HepG2 (cell line): ENCODE measurements at regions not wholly inside any gene's neighbourhood (a gene's known extent, or its start where the extent isn't known, plus 50 kb on each side); places are given as distances from the start of the nearest gene placed in this dataset.

ENCODE experiments used
- ATAC-seq: fragments of 200-7000 bp; cut with Tn5 transposase; 3 replicates; pipeline ENCODE4 v1.9.1; 2020; ENCODE audit warnings: mild to moderate bottlenecking, moderate library complexity
- BruUV-seq: library from RNA; stranded (reverse); fragments of 400-500 nt; replicated peaks from 2 replicates; lab custom pipeline; 2021; lab: Mats Ljungman, UMichigan
- CTCF ChIA-PET: fragments of 300-600 bp; formaldehyde crosslinking; extraction: SDS; loops from one replicate; lab custom pipeline; 2021; ENCODE audit warnings: low total read pairs, inconsistent platforms, low intra/inter-chr PET ratio; lab: Yijun Ruan, JAX
- POLR2A ChIA-PET: fragments of 350-600 bp; sonication (Branson Sonifier 250); formaldehyde crosslinking; loops from one replicate; lab custom pipeline; 2020; ENCODE audit warnings: antibody characterized with exemption, inconsistent platforms; lab: Yijun Ruan, JAX
- DNase-seq: peaks from one replicate; pipeline ENCODE4 v3.0.0-alpha.2; 2015; ENCODE audit warnings: low spot score
- FAIRE-seq: peaks from 3 replicates; lab custom pipeline; 2011; peaks lifted over from hg19 to GRCh38; lab: Jason Lieb, UNC
- H2AFZ ChIP-seq: one replicate; pipeline ENCODE4 v1.6.1; 2011; ENCODE audit warnings: low read length, inconsistent platforms
- H3K27ac ChIP-seq: fragments of 300-600 bp; 3 replicates; pipeline ENCODE4 v1.8.0; 2011; ENCODE audit warnings: mixed run types, mild to moderate bottlenecking, mixed read lengths, low read length, inconsistent platforms; ENCODE audit not compliant: insufficient read depth; ENCODE audit errors: extremely low read length
- H3K27me3 ChIP-seq, 2 experiments: fragments of 200-600 bp in 1 of 2; 2 replicates in 1 of 2; 3 replicates in 1 of 2; pipeline versions ENCODE4 v1.6.0 to v1.8.0; 2011; ENCODE audit warnings: low read length in 2 of 2, mild to moderate bottlenecking in 2 of 2, moderate library complexity in 2 of 2, inconsistent platforms in 1 of 2; ENCODE audit not compliant: insufficient read depth in 2 of 2, control insufficient read depth in 1 of 2
- H3K36me3 ChIP-seq, 2 experiments: fragments of 200-600 bp in 1 of 2; replicated peaks in 1 of 2; 2 replicates in 1 of 2; 3 replicates in 1 of 2; pipeline versions ENCODE4 v1.5.1 to v1.8.0; 2011; ENCODE audit warnings: low read length in 2 of 2, inconsistent platforms in 1 of 2; ENCODE audit not compliant: insufficient read depth in 2 of 2, control insufficient read depth in 1 of 2
- H3K4me1 ChIP-seq: 2 replicates; pipeline ENCODE4 v1.5.1; 2012; ENCODE audit warnings: low read length, inconsistent platforms; ENCODE audit not compliant: insufficient read depth
- H3K4me2 ChIP-seq: 2 replicates; pipeline ENCODE4 v1.6.0; 2011; ENCODE audit warnings: low read depth, low read length, inconsistent platforms
- H3K4me3 ChIP-seq, 3 experiments: fragments of 200-600 bp in 1 of 3; sonication (generic), shearing (Covaris generic) in 1 of 3; replicated peaks in 1 of 3; 2 replicates each; pipeline ENCODE4 v1.5.1; 2011 to 2016; ENCODE audit warnings: low read length in 3 of 3, inconsistent platforms in 2 of 3, low read depth in 2 of 3, mild to moderate bottlenecking in 2 of 3, control low read depth in 1 of 3, mixed read lengths in 1 of 3; ENCODE audit not compliant: insufficient read depth in 1 of 3
- H3K79me2 ChIP-seq: one replicate; pipeline ENCODE4 v1.6.1; 2011; ENCODE audit warnings: low read length, inconsistent platforms; ENCODE audit not compliant: insufficient read depth
- H3K9ac ChIP-seq: 2 replicates; pipeline ENCODE4 v1.6.0; 2011; ENCODE audit warnings: mild to moderate bottlenecking, low read depth, low read length, inconsistent platforms; ENCODE audit not compliant: insufficient read depth
- H3K9me3 ChIP-seq: 2 replicates; pipeline ENCODE4 v1.5.1; 2012; ENCODE audit warnings: mild to moderate bottlenecking, low read length
- H4K20me1 ChIP-seq: 2 replicates; pipeline ENCODE4 v1.6.0; 2011; ENCODE audit warnings: inconsistent platforms, mild to moderate bottlenecking, low read length, moderate library complexity; ENCODE audit not compliant: insufficient read depth
- ARHGAP35 ChIP-seq: sonication (generic); formaldehyde crosslinking; IDR thresholded peaks from 2 replicates; pipeline ENCODE4 v1.9.0; 2022; ENCODE audit warnings: mild to moderate bottlenecking, inconsistent platforms, moderate library complexity, missing genetic modification reagents, borderline replicate concordance
- HOXA9 ChIP-seq: sonication (generic); formaldehyde crosslinking; IDR thresholded peaks from 2 replicates; pipeline ENCODE4 v1.8.1; 2022; ENCODE audit warnings: missing genetic modification reagents, mild to moderate bottlenecking, moderate library complexity, borderline replicate concordance
- MTA1 ChIP-seq: sonication (generic); formaldehyde crosslinking; IDR thresholded peaks from 2 replicates; pipeline ENCODE4 v1.4.0; 2020; ENCODE audit warnings: missing genetic modification reagents, mild to moderate bottlenecking, borderline replicate concordance
- MTF1 ChIP-seq: sonication (generic); formaldehyde crosslinking; IDR thresholded peaks from 2 replicates; pipeline ENCODE4 v1.5.0; 2020; ENCODE audit warnings: missing genetic modification reagents
- NR2F1 ChIP-seq, 2 experiments: fragments of 450-650 bp in 1 of 2; formaldehyde crosslinking in 1 of 2; IDR thresholded peaks; 2 replicates each; pipeline versions ENCODE4 v1.5.0 to v1.6.1; 2016 to 2020; ENCODE audit warnings: mild to moderate bottlenecking in 1 of 2, missing compliant biosample characterization in 1 of 2, missing genetic modification reagents in 1 of 2, moderate library complexity in 1 of 2
- PBX3 ChIP-seq: sonication (generic); formaldehyde crosslinking; IDR thresholded peaks from 2 replicates; pipeline ENCODE4 v1.8.1; 2023; ENCODE audit warnings: missing genetic modification reagents, inconsistent platforms, borderline replicate concordance
- REL ChIP-seq: sonication (generic); formaldehyde crosslinking; conservative IDR thresholded peaks from 2 replicates; pipeline ENCODE4 v1.8.0; 2022; ENCODE audit warnings: mild to moderate bottlenecking, missing genetic modification reagents, moderate library complexity
- SMARCE1 ChIP-seq: fragments of 450-650 bp; IDR thresholded peaks from 2 replicates; pipeline ENCODE4 v1.6.1; 2017; ENCODE audit warnings: borderline replicate concordance
- SNAPC5 ChIP-seq: sonication (generic); formaldehyde crosslinking; IDR thresholded peaks from 2 replicates; pipeline ENCODE4 v1.8.1; 2023; ENCODE audit warnings: mild to moderate bottlenecking, missing genetic modification reagents, borderline replicate concordance
- SOX5 ChIP-seq: IDR thresholded peaks from 2 replicates; pipeline ENCODE4 v1.6.1; 2016; ENCODE audit warnings: borderline replicate concordance
- ZBTB37 ChIP-seq: sonication (generic); formaldehyde crosslinking; IDR thresholded peaks from 2 replicates; pipeline ENCODE4 v1.4.0; 2020; ENCODE audit warnings: mild to moderate bottlenecking, missing genetic modification reagents
- ZNF234 ChIP-seq: sonication (generic); formaldehyde crosslinking; conservative IDR thresholded peaks from 2 replicates; pipeline ENCODE4 v1.5.1; 2020; ENCODE audit warnings: mild to moderate bottlenecking, missing genetic modification reagents
- ZNF569 ChIP-seq: sonication (generic); formaldehyde crosslinking; IDR thresholded peaks from 2 replicates; pipeline ENCODE4 v1.5.0; 2020; ENCODE audit warnings: mild to moderate bottlenecking, missing genetic modification reagents, moderate library complexity, borderline replicate concordance
- ZNF577 ChIP-seq: sonication (generic); formaldehyde crosslinking; IDR thresholded peaks from 2 replicates; pipeline ENCODE4 v1.4.0; 2020; ENCODE audit warnings: mild to moderate bottlenecking, low read depth, missing genetic modification reagents, borderline replicate concordance
- ZNF737 ChIP-seq: sonication (generic); formaldehyde crosslinking; IDR thresholded peaks from 2 replicates; pipeline ENCODE4 v1.5.0; 2020; ENCODE audit warnings: missing genetic modification reagents, mild to moderate bottlenecking, borderline replicate concordance
- ZNF749 ChIP-seq: sonication (generic); formaldehyde crosslinking; IDR thresholded peaks from 2 replicates; pipeline ENCODE4 v1.8.0; 2022; ENCODE audit warnings: mild to moderate bottlenecking, missing genetic modification reagents, moderate library complexity, borderline replicate concordance
- WGBS: methylation state at CpG from one replicate; pipeline ENCODE4 v1.1.6; 2017; ENCODE audit warnings: low lambda C conversion rate; 5-methylcytosine and 5-hydroxymethylcytosine counted together
- in situ Hi-C: cut with HindIII; loops from 2 replicates; pipeline ENCODE4 v1.10.0; 2017; ENCODE audit warnings: low pct_unique_long_range_greater_than_20kb; ENCODE audit not compliant: extremely low pct_ligation_motif_present
- intact Hi-C: fragments of 100-400 bp; cut with micrococcal nuclease; formaldehyde crosslinking; loops from one replicate; pipeline ENCODE4 v1.10.0; 2022; ENCODE audit not compliant: unreplicated experiment

GRCh38 chr6:66553441-66553840 is 846.4 kb upstream of the EYS start:
- H3K9me3 ChIP-seq, result peaks cover 7% of the 10 kb centered on the region; the same call in 1 of the 2 replicates
- H3K4me3 ChIP-seq, result no peak overlapping the region
- in situ Hi-C loops (no loop called here), intact Hi-C loops (no loop called here)
- H3K27ac ChIP-seq, result no peak overlapping the region
- ChIA-PET POLR2A (no interaction called here), CTCF (no interaction called here)
- WGBS, result 2% methylated on average over 2 of the region's 2 CpGs
- FAIRE-seq, result no peak
- H3K4me1 ChIP-seq, result no peaks in the 10 kb centered on the region
- no peaks in the 10 kb centered on the region for H3K79me2 ChIP-seq
- no peak overlapping the region for H2AFZ ChIP-seq
- no peaks in the 10 kb centered on the region for H3K36me3 ChIP-seq
- no peak overlapping the region for H3K9ac ChIP-seq
- H3K4me2 ChIP-seq, result no peak overlapping the region
- no peak for DNase-seq
- no TSS peak for BruUV-seq
- H3K27me3 ChIP-seq, result no peaks in the 10 kb centered on the region
- TF ChIP-seq ARHGAP35 (CRISPR knock-in tag), result no peak
- no peak for TF ChIP-seq SNAPC5
- no peak for TF ChIP-seq ZBTB37 (CRISPR knock-in tag)
- no peak for TF ChIP-seq ZNF749 (CRISPR knock-in tag)
- TF ChIP-seq MTA1 (CRISPR knock-in tag), result no peak
- TF ChIP-seq ZNF737 (CRISPR knock-in tag), result no peak
- no peak for TF ChIP-seq SOX5 (CRISPR knock-in tag)
- no peak for TF ChIP-seq HOXA9 (CRISPR knock-in tag)
- TF ChIP-seq MTF1, result no peak
- no peak for TF ChIP-seq ZNF569 (CRISPR knock-in tag)
- TF ChIP-seq ZNF234 (CRISPR knock-in tag), result no peak
- TF ChIP-seq PBX3, result no peak
- no peak for TF ChIP-seq REL (CRISPR knock-in tag)
- no peak for TF ChIP-seq NR2F1 (CRISPR knock-in tag; IDR thresholded peaks at IDR 0.05)
- TF ChIP-seq SMARCE1, result no peak
- no peak for TF ChIP-seq ZNF577 (CRISPR knock-in tag)
- no peaks in the 10 kb centered on the region for H4K20me1 ChIP-seq
- ATAC-seq, result no peak
